NT2/D1 (cell line): ENCODE measurements at regions not wholly inside any gene's neighbourhood (a gene's known extent, or its start where the extent isn't known, plus 50 kb on each side); places are given as distances from the start of the nearest gene placed in this dataset.

Experiments used
- YY1 ChIP-seq: IDR thresholded peaks from 2 replicates; pipeline ENCODE4 v1.6.1; 2011; ENCODE audit not compliant: insufficient read length, insufficient read depth
- ZNF274 ChIP-seq: IDR thresholded peaks from 2 replicates; pipeline ENCODE4 v1.6.1; 2011; ENCODE audit warnings: mild to moderate bottlenecking, low read depth, low read length

DNA sequence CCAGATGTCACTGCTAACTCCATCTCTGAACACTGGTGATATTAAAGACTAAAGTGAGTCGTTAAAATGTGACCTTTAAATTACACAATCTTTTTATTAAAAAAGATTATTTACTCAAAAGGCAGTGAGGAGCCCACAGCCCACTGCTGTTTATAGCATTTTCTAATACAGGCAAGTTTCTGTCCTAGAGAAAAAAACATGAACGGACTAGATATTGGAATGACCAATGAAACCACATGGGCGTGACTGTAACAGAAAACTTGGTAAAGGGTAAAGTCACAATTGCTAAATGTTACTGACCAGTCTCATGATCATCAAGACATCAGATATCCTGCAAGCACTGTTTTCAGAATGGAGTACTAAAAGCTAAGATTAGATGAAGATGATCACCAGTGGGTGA is 78.7 kb downstream of the FEZF1 start:
- TF ChIP-seq ZNF274: no peak
- no peak for TF ChIP-seq YY1
